ENCODE measurements at regions not wholly inside any gene's neighbourhood (a gene's known extent, or its start where the extent isn't known, plus 50 kb on each side); places are given as distances from the start of the nearest gene placed in this dataset.

DNA sequence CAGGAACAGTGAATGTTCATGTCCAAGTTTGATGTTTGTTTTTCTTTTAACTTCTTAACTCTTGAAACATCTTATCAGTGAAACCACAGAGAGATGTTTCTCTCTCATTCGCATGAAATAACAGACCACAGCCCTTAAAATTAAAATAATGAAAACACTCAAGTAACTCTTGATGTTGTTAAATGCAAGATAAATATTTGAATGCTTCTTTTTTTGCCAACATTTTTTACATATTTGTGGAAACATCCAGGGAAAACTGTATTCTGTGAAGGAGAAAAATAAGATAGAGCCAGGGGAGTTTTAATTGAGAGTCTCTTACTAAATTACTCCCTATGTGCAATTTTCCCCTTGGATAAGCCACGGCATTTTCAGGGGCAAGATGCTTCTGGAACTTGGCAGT is 361.8 kb upstream of the MGMT start:
- TF ChIP-seq, protein P1, sequence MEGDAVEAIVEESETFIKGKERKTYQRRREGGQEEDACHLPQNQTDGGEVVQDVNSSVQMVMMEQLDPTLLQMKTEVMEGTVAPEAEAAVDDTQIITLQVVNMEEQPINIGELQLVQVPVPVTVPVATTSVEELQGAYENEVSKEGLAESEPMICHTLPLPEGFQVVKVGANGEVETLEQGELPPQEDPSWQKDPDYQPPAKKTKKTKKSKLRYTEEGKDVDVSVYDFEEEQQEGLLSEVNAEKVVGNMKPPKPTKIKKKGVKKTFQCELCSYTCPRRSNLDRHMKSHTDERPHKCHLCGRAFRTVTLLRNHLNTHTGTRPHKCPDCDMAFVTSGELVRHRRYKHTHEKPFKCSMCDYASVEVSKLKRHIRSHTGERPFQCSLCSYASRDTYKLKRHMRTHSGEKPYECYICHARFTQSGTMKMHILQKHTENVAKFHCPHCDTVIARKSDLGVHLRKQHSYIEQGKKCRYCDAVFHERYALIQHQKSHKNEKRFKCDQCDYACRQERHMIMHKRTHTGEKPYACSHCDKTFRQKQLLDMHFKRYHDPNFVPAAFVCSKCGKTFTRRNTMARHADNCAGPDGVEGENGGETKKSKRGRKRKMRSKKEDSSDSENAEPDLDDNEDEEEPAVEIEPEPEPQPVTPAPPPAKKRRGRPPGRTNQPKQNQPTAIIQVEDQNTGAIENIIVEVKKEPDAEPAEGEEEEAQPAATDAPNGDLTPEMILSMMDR (IDR thresholded peaks at IDR 0.05): no peak
- H3K9me3 ChIP-seq: no peaks in the 10 kb centered on the region
- no peak overlapping the region for H3K27ac ChIP-seq

DNA sequence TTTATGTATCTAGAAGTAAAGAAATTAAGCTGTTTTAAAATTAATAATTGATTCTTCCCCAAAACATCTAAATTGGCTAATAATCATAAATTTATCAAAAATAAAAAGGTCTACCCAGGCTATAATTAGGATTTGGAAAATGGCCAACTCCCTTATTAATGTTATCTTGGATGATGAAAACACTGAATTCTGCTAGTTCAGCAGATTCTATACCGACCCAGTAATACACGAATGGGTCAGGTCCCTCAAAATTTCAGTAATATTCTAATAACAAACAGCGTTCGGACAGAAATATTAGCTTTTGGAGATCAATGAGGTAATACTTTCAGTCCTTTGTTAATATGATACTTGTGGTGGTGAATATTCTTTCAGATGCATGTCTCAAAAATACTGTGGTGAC is 360.7 kb upstream of the MGMT start:
- Histone ChIP-seq H3K4me1 (ENCODE audit: control insufficient read depth in 1 of 2, insufficient read depth in 1 of 2, low read depth in 1 of 2, low read length in 1 of 2) (no peaks in the 10 kb centered on the region), H3K9me3 (no peaks in the 10 kb centered on the region), H3K36me3 (no peaks in the 10 kb centered on the region), H3K27me3 (no peaks in the 10 kb centered on the region), H3K27ac (no peak overlapping the region), H3K4me3 (ENCODE audit: low read depth in 1 of 2, low read length in 1 of 2) (no peak overlapping the region)
- TF ChIP-seq, protein P1 (IDR thresholded peaks at IDR 0.05): no peak

More for the DNA sequence above, 361.8 kb upstream of the MGMT start:
- Histone ChIP-seq H3K36me3 (no peaks in the 10 kb centered on the region), H3K4me3 (ENCODE audit: low read depth in 1 of 2, low read length in 1 of 2) (no peak overlapping the region), H3K4me1 (ENCODE audit: control insufficient read depth in 1 of 2, insufficient read depth in 1 of 2, low read depth in 1 of 2, low read length in 1 of 2) (no peaks in the 10 kb centered on the region), H3K27me3 (no peaks in the 10 kb centered on the region)

DNA sequence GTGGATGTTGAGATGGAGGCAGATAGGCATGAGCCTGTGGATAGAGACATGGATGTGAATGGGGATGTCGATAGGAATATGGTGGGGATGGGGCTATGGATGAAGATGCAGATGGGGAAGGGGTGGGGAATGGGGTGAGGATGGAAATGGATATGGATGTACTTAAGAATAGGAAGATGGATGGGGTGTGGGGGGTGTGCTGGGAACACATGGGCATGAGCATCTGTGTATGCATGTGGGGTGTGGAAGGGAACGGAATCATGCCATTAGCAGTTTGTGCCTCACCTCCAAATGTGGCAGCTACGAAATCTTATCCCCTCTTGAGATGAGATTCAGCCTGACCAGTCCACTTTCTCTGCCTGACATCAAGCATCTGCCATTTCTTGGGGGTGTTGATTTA is 359.5 kb upstream of the MGMT start:
- TF ChIP-seq, protein P1 (IDR thresholded peaks at IDR 0.05): no peak
- no peaks in the 10 kb centered on the region for H3K27me3 ChIP-seq

DNA sequence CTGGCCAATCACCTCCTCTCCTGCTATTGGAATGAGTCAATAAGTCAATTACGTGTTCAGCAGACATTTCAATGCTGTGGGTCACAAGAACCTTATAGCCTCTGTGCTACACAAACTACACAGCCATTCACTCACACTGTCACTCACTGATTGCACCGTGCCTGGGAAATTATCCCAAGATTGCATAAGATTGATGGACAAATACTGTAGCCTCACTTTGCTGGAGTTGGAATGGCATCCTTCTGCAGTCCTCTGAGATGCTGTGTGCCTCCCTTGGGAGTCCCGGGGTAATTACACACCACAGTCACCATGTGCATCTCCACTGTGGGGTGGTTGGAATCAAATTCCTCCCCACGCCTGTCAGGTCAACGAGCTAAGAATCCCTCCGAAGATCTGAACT is 358.7 kb upstream of the MGMT start:
- H3K9me3 ChIP-seq: no peaks in the 10 kb centered on the region
- TF ChIP-seq, protein P1 (IDR thresholded peaks at IDR 0.05): no peak
- no peaks in the 10 kb centered on the region for H3K27me3 ChIP-seq
- H3K4me3 ChIP-seq (ENCODE audit: low read depth in 1 of 2, low read length in 1 of 2): no peak overlapping the region
- H3K27ac ChIP-seq: no peak overlapping the region
- no peaks in the 10 kb centered on the region for H3K36me3 ChIP-seq
- no peaks in the 10 kb centered on the region for H3K4me1 ChIP-seq (ENCODE audit: control insufficient read depth in 1 of 2, insufficient read depth in 1 of 2, low read depth in 1 of 2, low read length in 1 of 2)

More for the DNA sequence above, 359.5 kb upstream of the MGMT start:
- no peak overlapping the region for H3K27ac ChIP-seq
- H3K4me1 ChIP-seq (ENCODE audit: control insufficient read depth in 1 of 2, insufficient read depth in 1 of 2, low read depth in 1 of 2, low read length in 1 of 2): no peaks in the 10 kb centered on the region
- H3K4me3 ChIP-seq (ENCODE audit: low read depth in 1 of 2, low read length in 1 of 2): no peak overlapping the region
- no peaks in the 10 kb centered on the region for H3K36me3 ChIP-seq
- H3K9me3 ChIP-seq: no peaks in the 10 kb centered on the region

DNA sequence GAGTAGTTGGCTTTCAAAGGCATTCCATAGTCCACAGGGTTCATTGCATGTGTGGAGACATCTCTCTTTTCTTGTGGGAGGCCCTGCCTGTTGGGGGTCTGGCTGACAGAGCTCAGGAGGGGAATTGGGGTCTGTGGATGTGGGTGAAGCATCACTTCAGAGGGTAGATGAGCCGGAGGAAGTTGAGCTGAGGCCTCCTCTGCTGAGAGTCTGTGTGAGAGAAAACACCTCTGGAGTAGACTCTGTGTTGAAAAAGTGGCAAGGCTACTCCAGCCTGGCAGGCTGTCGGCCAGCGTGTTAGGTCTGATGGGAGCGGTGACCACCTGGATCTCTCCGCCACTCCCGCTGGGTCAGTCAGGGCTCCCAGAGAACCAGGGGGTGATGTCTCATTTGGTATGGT is 358.0 kb upstream of the MGMT start:
- H3K27me3 ChIP-seq: no peaks in the 10 kb centered on the region
- H3K36me3 ChIP-seq: no peaks in the 10 kb centered on the region
- TF ChIP-seq, protein P1 (IDR thresholded peaks at IDR 0.05): no peak
- H3K4me3 ChIP-seq (ENCODE audit: low read depth in 1 of 2, low read length in 1 of 2): no peak overlapping the region
- no peak overlapping the region for H3K27ac ChIP-seq
- H3K9me3 ChIP-seq: no peaks in the 10 kb centered on the region
- H3K4me1 ChIP-seq (ENCODE audit: control insufficient read depth in 1 of 2, insufficient read depth in 1 of 2, low read depth in 1 of 2, low read length in 1 of 2): no peaks in the 10 kb centered on the region

DNA sequence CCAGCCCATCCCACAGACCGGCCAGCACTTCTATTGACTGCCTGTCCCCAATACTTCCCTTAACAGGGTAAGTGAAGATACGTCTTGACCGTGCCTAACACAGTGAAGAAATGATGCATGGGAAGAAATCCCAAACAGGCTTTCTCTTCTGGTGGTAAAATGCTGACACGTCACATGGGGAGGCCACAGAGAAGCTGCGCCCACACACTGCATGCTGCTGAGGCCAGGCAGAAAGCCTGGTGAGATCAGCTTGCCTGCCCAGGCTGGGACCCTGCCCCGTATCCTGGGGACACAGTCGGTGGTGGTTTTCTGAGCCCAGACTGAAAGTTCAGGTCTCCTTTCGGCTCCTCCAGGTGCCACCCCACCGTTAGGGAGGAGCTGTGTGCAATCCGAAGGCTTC is 356.3 kb upstream of the MGMT start:
- Histone ChIP-seq H3K36me3 (no peaks in the 10 kb centered on the region), H3K27ac (no peak overlapping the region), H3K4me3 (ENCODE audit: low read depth in 1 of 2, low read length in 1 of 2) (no peak overlapping the region), H3K4me1 (ENCODE audit: control insufficient read depth in 1 of 2, insufficient read depth in 1 of 2, low read depth in 1 of 2, low read length in 1 of 2) (no peaks in the 10 kb centered on the region), H3K27me3 (no peaks in the 10 kb centered on the region), H3K9me3 (no peaks in the 10 kb centered on the region)
- TF ChIP-seq, protein P1 (IDR thresholded peaks at IDR 0.05): no peak
